ENCODE measurements at regions not wholly inside any gene's neighbourhood (a gene's known extent, or its start where the extent isn't known, plus 50 kb on each side); places are given as distances from the start of the nearest gene placed in this dataset.

GRCh38 chr19:31667106-31667505 lies 317.9 kb upstream of the TSHZ3 start:
- H3K4me3 Mint-ChIP-seq, result no peak overlapping the region
- no peaks in the 10 kb centered on the region for H3K9me3 Mint-ChIP-seq
- no peak overlapping the region for H3K27ac Mint-ChIP-seq
- H3K4me1 Mint-ChIP-seq (ENCODE audit: low read depth), result no peaks in the 10 kb centered on the region
- H3K27me3 Mint-ChIP-seq (ENCODE audit: low read depth), result no peaks in the 10 kb centered on the region
- H3K36me3 Mint-ChIP-seq (ENCODE audit: low read depth), result no peaks in the 10 kb centered on the region

- Mint-ChIP-seq H3K27me3 (ENCODE audit: low read depth) (no peaks in the 10 kb centered on the region), H3K27ac (no peak overlapping the region), H3K4me1 (ENCODE audit: low read depth) (no peaks in the 10 kb centered on the region), H3K4me3 (no peak overlapping the region), H3K9me3 (no peaks in the 10 kb centered on the region), H3K36me3 (ENCODE audit: low read depth) (no peaks in the 10 kb centered on the region)
These were observed 319.7 kb upstream of the TSHZ3 start for GRCh38 chr19:31668921-31669320.

GRCh38 chr19:31670931-31671330 lies 321.7 kb upstream of the TSHZ3 start:
- no peaks in the 10 kb centered on the region for H3K9me3 Mint-ChIP-seq
- H3K27me3 Mint-ChIP-seq (ENCODE audit: low read depth), result no peaks in the 10 kb centered on the region
- no peaks in the 10 kb centered on the region for H3K4me1 Mint-ChIP-seq (ENCODE audit: low read depth)
- H3K4me3 Mint-ChIP-seq, result no peak overlapping the region
- no peak overlapping the region for H3K27ac Mint-ChIP-seq
- H3K36me3 Mint-ChIP-seq (ENCODE audit: low read depth), result no peaks in the 10 kb centered on the region

- no peaks in the 10 kb centered on the region for H3K9me3 Mint-ChIP-seq
- H3K4me3 Mint-ChIP-seq, result no peak overlapping the region
- H3K27ac Mint-ChIP-seq, result no peak overlapping the region
- H3K36me3 Mint-ChIP-seq (ENCODE audit: low read depth), result no peaks in the 10 kb centered on the region
- no peaks in the 10 kb centered on the region for H3K27me3 Mint-ChIP-seq (ENCODE audit: low read depth)
- no peaks in the 10 kb centered on the region for H3K4me1 Mint-ChIP-seq (ENCODE audit: low read depth)
These were observed 322.3 kb upstream of the TSHZ3 start for GRCh38 chr19:31671411-31672035.

GRCh38 chr19:31674503-31675192 lies 325.4 kb upstream of the TSHZ3 start:
- Mint-ChIP-seq H3K27me3 (ENCODE audit: low read depth) (no peaks in the 10 kb centered on the region), H3K9me3 (no peaks in the 10 kb centered on the region), H3K4me3 (no peak overlapping the region), H3K4me1 (ENCODE audit: low read depth) (no peaks in the 10 kb centered on the region), H3K36me3 (ENCODE audit: low read depth) (no peaks in the 10 kb centered on the region), H3K27ac (no peak overlapping the region)

GRCh38 chr19:31675193-31675913 lies 326.1 kb upstream of the TSHZ3 start:
- Mint-ChIP-seq H3K36me3 (ENCODE audit: low read depth) (no peaks in the 10 kb centered on the region), H3K27ac (no peak overlapping the region), H3K27me3 (ENCODE audit: low read depth) (no peaks in the 10 kb centered on the region), H3K4me1 (ENCODE audit: low read depth) (no peaks in the 10 kb centered on the region), H3K4me3 (no peak overlapping the region), H3K9me3 (no peaks in the 10 kb centered on the region)

- H3K4me1 Mint-ChIP-seq (ENCODE audit: low read depth), result no peaks in the 10 kb centered on the region
- no peak overlapping the region for H3K4me3 Mint-ChIP-seq
These were observed 327.2 kb upstream of the TSHZ3 start for GRCh38 chr19:31676271-31677004.

GRCh38 chr19:31678421-31678820 lies 329.2 kb upstream of the TSHZ3 start:
- Mint-ChIP-seq H3K4me1 (ENCODE audit: low read depth) (no peaks in the 10 kb centered on the region), H3K9me3 (no peaks in the 10 kb centered on the region), H3K27me3 (ENCODE audit: low read depth) (no peaks in the 10 kb centered on the region), H3K27ac (no peak overlapping the region), H3K36me3 (ENCODE audit: low read depth) (no peaks in the 10 kb centered on the region), H3K4me3 (no peak overlapping the region)

More at GRCh38 chr19:31676271-31677004, 327.2 kb upstream of the TSHZ3 start:
- Mint-ChIP-seq H3K9me3 (no peaks in the 10 kb centered on the region), H3K27ac (no peak overlapping the region), H3K36me3 (ENCODE audit: low read depth) (no peaks in the 10 kb centered on the region), H3K27me3 (ENCODE audit: low read depth) (no peaks in the 10 kb centered on the region)

- no peaks in the 10 kb centered on the region for H3K4me1 Mint-ChIP-seq (ENCODE audit: low read depth)
- H3K27me3 Mint-ChIP-seq (ENCODE audit: low read depth), result no peaks in the 10 kb centered on the region
- no peaks in the 10 kb centered on the region for H3K36me3 Mint-ChIP-seq (ENCODE audit: low read depth)
- no peaks in the 10 kb centered on the region for H3K9me3 Mint-ChIP-seq
- no peak overlapping the region for H3K4me3 Mint-ChIP-seq
- H3K27ac Mint-ChIP-seq, result no peak overlapping the region
These were observed 331.9 kb upstream of the TSHZ3 start for GRCh38 chr19:31681121-31681520.

- Mint-ChIP-seq H3K4me1 (ENCODE audit: low read depth) (no peaks in the 10 kb centered on the region), H3K36me3 (ENCODE audit: low read depth) (no peaks in the 10 kb centered on the region), H3K9me3 (no peaks in the 10 kb centered on the region), H3K27ac (no peak overlapping the region), H3K4me3 (no peak overlapping the region), H3K27me3 (ENCODE audit: low read depth) (no peaks in the 10 kb centered on the region)
These were observed 344.1 kb upstream of the TSHZ3 start for GRCh38 chr19:31693131-31693932.

GRCh38 chr19:31693933-31694269 lies 344.7 kb upstream of the TSHZ3 start:
- no peak overlapping the region for H3K27ac Mint-ChIP-seq
- H3K4me1 Mint-ChIP-seq (ENCODE audit: low read depth), result no peaks in the 10 kb centered on the region
- no peaks in the 10 kb centered on the region for H3K36me3 Mint-ChIP-seq (ENCODE audit: low read depth)

GRCh38 chr19:31694761-31695160 lies 345.5 kb upstream of the TSHZ3 start:
- Mint-ChIP-seq H3K4me3 (no peak overlapping the region), H3K4me1 (ENCODE audit: low read depth) (no peaks in the 10 kb centered on the region), H3K27me3 (ENCODE audit: low read depth) (no peaks in the 10 kb centered on the region), H3K27ac (no peak overlapping the region), H3K36me3 (ENCODE audit: low read depth) (no peaks in the 10 kb centered on the region), H3K9me3 (peaks cover 4% of the 10 kb centered on the region)

More at GRCh38 chr19:31693933-31694269, 344.7 kb upstream of the TSHZ3 start:
- Mint-ChIP-seq H3K9me3 (no peaks in the 10 kb centered on the region), H3K27me3 (ENCODE audit: low read depth) (no peaks in the 10 kb centered on the region), H3K4me3 (no peak overlapping the region)

- Mint-ChIP-seq H3K4me3 (no peak overlapping the region), H3K9me3 (peaks cover 26% of the 10 kb centered on the region)
These were observed 350.2 kb upstream of the TSHZ3 start for GRCh38 chr19:31699421-31699820.

GRCh38 chr19:31701146-31701545 lies 351.9 kb upstream of the TSHZ3 start:
- Mint-ChIP-seq H3K9me3 (peaks cover 26% of the 10 kb centered on the region), H3K36me3 (ENCODE audit: low read depth) (no peaks in the 10 kb centered on the region), H3K4me1 (ENCODE audit: low read depth) (no peaks in the 10 kb centered on the region), H3K27ac (no peak overlapping the region), H3K27me3 (ENCODE audit: low read depth) (no peaks in the 10 kb centered on the region), H3K4me3 (no peak overlapping the region)

More at GRCh38 chr19:31699421-31699820, 350.2 kb upstream of the TSHZ3 start:
- Mint-ChIP-seq H3K27me3 (ENCODE audit: low read depth) (no peaks in the 10 kb centered on the region), H3K4me1 (ENCODE audit: low read depth) (no peaks in the 10 kb centered on the region), H3K27ac (no peak overlapping the region), H3K36me3 (ENCODE audit: low read depth) (no peaks in the 10 kb centered on the region)
